IPS-11a (cell line): ENCODE measurements at regions not wholly inside any gene's neighbourhood (a gene's known extent, or its start where the extent isn't known, plus 50 kb on each side); places are given as distances from the start of the nearest gene placed in this dataset.

Experiments
- H3K4me3 ChIP-seq: one replicate; pipeline ENCODE4 v1.5.1; 2013; ENCODE audit warnings: low read depth, low read length, control low read depth

GRCh38 chr22:27476318-27476717 is 325.2 kb downstream of the MN1 start:
- H3K4me3 ChIP-seq: no peak overlapping the region

GRCh38 chr22:27476729-27477128 is 324.8 kb downstream of the MN1 start:
- H3K4me3 ChIP-seq: no peak overlapping the region

- no peak overlapping the region for H3K4me3 ChIP-seq
Measured at GRCh38 chr22:27477171-27477570, 324.4 kb downstream of the MN1 start.

GRCh38 chr22:27480487-27480886 is 321.1 kb downstream of the MN1 start:
- H3K4me3 ChIP-seq: no peak overlapping the region

GRCh38 chr22:27482402-27482801 is 319.2 kb downstream of the MN1 start:
- no peak overlapping the region for H3K4me3 ChIP-seq

GRCh38 chr22:27483095-27483785 is 318.3 kb downstream of the MN1 start:
- H3K4me3 ChIP-seq: no peak overlapping the region

- no peak overlapping the region for H3K4me3 ChIP-seq
Measured at GRCh38 chr22:27485842-27486241, 315.7 kb downstream of the MN1 start.

- H3K4me3 ChIP-seq: no peak overlapping the region
Measured at GRCh38 chr22:27487600-27488452, 313.7 kb downstream of the MN1 start.

- no peak overlapping the region for H3K4me3 ChIP-seq
Measured at GRCh38 chr22:27488456-27489177, 312.9 kb downstream of the MN1 start.

GRCh38 chr22:27489178-27489675 is 312.3 kb downstream of the MN1 start:
- no peak overlapping the region for H3K4me3 ChIP-seq

GRCh38 chr22:27490080-27490479 is 311.5 kb downstream of the MN1 start:
- H3K4me3 ChIP-seq: no peak overlapping the region

GRCh38 chr22:27491888-27492287 is 309.7 kb downstream of the MN1 start:
- no peak overlapping the region for H3K4me3 ChIP-seq

- H3K4me3 ChIP-seq: no peak overlapping the region
Measured at GRCh38 chr22:27492566-27493201, 308.9 kb downstream of the MN1 start.

GRCh38 chr22:27493796-27494195 is 307.8 kb downstream of the MN1 start:
- no peak overlapping the region for H3K4me3 ChIP-seq

- no peak overlapping the region for H3K4me3 ChIP-seq
Measured at GRCh38 chr22:27494785-27495184, 306.8 kb downstream of the MN1 start.

- H3K4me3 ChIP-seq: no peak overlapping the region
Measured at GRCh38 chr22:27495325-27495724, 306.2 kb downstream of the MN1 start.

- no peak overlapping the region for H3K4me3 ChIP-seq
Measured at GRCh38 chr22:27499121-27499520, 302.4 kb downstream of the MN1 start.

GRCh38 chr22:27501191-27501936 is 300.2 kb downstream of the MN1 start:
- no peak overlapping the region for H3K4me3 ChIP-seq

- no peak overlapping the region for H3K4me3 ChIP-seq
Measured at GRCh38 chr22:27502327-27502726, 299.2 kb downstream of the MN1 start.
